ENCODE measurements at regions not wholly inside any gene's neighbourhood (a gene's known extent, or its start where the extent isn't known, plus 50 kb on each side); places are given as distances from the start of the nearest gene placed in this dataset.

DNA sequence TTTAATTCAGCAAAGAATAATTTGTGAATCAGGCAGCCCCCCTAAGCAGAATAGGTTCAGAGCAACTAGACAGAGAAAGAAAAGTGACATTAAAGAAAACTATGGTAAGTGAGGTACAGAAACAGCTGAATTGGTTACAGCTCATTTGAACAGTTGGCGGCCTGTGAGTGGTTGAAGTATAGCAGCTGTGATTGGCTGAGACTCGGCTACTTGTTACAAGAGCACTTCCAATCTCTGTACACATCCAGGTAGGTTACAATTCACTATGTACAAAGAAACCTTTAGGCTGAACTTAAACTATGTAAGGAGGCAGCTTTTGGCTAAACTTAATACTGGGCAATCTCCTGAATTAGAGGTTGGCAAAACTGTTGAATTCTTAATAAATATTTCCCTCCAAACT lies 171.1 kb upstream of the LHX8 start:
- no peak for TF ChIP-seq EZH2 (IDR thresholded peaks at IDR 0.05; ENCODE audit: insufficient read depth, poor library complexity, severe bottlenecking)
- TF ChIP-seq EZH2phosphoT487 (IDR thresholded peaks at IDR 0.05; ENCODE audit: insufficient read depth, low read depth): no peak
